ENCODE measurements at regions not wholly inside any gene's neighbourhood (a gene's known extent, or its start where the extent isn't known, plus 50 kb on each side); places are given as distances from the start of the nearest gene placed in this dataset.

DNA sequence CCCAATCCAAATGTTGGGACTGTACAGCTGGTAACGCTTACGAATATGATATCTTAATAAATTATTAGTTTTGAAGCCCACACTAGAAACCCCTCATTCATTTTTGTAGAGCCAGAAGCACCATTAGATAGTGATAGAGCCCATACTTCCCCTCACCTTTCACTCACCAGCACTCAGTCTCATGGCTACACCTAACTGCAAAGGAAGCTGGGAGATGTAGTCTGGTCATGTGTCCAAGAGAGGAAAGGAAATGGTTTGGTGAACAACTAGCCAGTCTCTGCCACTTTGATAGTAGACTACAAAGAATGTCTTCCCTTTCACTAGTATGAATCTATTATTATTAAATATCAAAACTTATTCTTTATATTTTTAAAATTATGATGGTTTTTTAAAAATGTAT, 77.1 kb upstream of the EGFL6 start:
- TF ChIP-seq, protein P1, sequence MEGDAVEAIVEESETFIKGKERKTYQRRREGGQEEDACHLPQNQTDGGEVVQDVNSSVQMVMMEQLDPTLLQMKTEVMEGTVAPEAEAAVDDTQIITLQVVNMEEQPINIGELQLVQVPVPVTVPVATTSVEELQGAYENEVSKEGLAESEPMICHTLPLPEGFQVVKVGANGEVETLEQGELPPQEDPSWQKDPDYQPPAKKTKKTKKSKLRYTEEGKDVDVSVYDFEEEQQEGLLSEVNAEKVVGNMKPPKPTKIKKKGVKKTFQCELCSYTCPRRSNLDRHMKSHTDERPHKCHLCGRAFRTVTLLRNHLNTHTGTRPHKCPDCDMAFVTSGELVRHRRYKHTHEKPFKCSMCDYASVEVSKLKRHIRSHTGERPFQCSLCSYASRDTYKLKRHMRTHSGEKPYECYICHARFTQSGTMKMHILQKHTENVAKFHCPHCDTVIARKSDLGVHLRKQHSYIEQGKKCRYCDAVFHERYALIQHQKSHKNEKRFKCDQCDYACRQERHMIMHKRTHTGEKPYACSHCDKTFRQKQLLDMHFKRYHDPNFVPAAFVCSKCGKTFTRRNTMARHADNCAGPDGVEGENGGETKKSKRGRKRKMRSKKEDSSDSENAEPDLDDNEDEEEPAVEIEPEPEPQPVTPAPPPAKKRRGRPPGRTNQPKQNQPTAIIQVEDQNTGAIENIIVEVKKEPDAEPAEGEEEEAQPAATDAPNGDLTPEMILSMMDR (IDR thresholded peaks at IDR 0.05) = no peak
- TF ChIP-seq POLR2A (IDR thresholded peaks at IDR 0.05) = no peak
- TF ChIP-seq EP300 (IDR thresholded peaks at IDR 0.05) = no peak

Measured in stomach (tissue), 4 donors.